ENCODE measurements at regions not wholly inside any gene's neighbourhood (a gene's known extent, or its start where the extent isn't known, plus 50 kb on each side); places are given as distances from the start of the nearest gene placed in this dataset.

DNA sequence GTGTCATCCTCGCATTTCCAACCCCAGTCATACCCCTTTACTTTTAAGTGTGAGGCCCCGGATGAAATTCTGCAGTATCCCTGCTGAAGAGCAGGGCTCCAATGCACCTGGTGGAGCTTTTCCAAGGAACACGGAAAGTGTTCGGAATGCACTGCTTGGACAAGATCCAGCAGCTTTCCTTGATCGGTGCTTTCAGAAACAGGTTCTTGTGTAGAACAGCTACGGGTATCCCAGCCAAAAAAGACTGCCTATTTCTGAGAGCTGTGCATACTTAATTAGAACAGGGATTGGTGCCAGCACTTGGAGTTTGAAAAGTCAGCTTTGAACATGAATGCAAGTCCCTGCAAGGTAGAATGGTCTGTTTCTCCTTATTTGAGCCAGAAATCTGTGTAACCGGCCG, 87.2 kb upstream of the C1QTNF9B start:
- DNase-seq: no peak

DNA sequence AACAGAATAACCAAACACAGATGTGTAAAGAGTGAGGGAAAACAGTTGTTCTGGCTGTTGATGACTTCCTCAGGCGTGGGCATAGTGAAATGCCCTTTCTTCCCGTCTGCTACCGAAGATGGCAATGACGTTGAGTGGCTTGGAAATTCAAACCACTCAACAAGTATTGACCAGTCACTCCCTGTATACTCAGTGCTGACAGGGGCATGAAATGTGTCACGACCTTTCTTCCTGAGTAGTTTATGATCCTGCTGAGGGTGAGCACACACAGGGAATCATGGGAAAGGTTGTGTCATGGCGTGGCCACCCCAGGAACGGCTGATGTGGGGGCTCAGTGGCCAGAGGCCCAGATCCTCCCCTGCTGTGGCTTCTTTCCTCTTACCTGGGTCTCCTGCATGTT, 87.8 kb upstream of the C1QTNF9B start:
- DNase-seq: no peak

DNA sequence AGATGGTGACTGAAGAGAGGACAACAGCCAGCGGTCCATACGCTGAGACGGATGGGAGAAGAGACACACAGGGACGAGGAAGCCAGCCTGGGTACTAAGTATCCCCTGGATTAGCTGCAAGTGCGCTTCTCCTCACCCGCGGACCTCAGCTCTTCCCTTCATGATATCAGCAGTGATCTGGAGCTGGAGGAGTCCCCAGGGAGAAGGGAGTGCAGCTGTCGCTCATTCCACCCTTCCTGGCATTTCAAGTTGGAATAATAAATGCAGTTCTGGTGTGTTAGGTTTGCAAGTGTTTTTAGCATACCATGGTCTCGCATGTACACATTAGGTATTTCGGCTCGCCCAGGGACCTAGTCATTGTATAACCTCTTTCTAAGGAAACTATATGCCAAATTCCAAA, 88.5 kb upstream of the C1QTNF9B start:
- no peak for DNase-seq

DNA sequence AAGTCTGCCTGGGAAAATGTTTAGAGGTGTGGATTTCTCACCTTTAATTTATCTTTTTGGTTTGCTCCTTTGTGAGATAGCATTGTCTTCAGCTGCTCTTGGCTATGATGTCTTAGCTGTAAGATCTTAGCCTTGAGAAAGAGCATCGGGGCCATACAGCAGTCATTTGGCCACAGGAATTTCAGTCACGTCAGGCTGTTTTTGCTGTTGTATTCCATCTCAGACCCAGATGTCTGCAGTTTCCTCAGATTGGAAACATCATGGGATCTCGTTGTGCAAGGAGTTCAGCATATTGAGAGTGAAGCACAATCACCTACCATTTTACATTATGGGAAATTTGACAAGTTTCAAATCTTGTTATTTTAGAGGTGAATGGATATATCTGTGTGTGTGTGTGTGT, 89.3 kb upstream of the C1QTNF9B start:
- no peak for DNase-seq

DNA sequence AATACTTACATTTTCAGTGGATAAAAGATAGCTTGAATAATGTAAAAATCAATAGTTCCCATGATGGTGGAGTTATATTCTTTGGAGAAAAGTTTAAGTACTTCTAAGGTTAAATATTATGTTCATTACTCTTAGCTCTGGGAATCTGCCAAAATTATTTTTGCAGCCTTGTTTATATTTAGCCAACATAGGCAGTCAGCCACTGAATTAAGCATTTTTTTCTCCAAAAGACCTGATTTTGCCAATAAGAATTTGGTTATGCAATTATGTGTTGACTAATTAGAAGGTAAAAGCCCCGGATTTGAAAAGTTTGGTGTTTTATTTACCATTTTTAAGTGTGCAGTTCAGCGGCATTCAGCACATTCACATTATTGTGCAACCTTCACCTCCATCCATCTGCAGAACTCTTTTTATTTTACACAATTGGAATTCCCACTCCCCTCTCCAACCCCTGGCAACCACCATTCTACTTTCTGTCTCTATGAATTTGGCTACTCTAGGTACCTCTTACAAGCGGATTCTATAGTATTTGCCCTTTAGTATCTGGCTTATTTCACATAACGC, 90.1 kb upstream of the C1QTNF9B start:
- DNase-seq: no peak

DNA sequence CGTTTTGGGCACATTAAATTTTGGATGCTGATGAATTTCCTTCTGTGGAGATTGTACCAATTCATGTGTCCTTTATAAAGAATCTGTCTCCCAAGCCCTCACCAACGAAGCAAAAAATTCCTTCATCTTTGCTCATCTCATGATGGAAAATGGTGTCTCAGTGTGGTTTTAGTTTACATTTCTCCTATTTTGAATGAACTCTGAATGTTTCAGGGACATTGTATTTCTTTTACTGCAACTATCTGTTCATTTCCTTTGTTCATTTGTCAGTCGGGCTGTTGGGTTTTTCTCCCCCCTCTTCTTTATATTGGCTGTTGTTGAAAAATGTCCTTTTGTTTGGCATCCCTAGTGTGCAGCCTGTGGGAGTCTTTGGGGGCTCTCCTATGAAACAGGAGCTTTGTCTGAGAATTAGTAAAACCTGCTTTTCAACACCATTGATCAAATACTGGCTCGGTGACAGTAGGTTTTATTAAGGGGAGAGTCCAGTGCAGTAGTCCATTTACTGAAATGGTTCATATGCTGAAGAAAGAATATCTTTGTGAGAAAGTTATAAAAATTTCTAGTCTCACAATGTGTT, 91.3 kb upstream of the C1QTNF9B start:
- DNase-seq: no peak

DNA sequence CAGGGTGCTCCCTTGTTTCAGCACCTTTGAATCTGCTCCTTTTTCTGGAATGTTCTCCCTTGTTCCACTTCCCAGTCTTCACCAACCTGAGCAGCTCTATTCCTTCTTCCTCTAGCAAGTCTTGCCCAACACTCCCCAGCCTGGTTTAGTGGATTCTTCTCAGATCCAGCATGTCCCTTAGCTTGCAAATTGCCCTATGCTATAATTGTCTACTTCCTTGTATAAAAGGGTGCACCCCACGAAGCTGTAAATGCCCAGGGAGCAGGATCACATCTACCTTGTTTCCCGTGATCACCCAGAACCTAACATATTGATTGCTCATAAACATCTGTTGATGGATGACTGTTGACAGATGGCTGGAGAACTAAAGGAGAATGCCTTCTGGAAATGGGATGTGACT, 93.2 kb upstream of the C1QTNF9B start:
- no peak for DNase-seq

DNA sequence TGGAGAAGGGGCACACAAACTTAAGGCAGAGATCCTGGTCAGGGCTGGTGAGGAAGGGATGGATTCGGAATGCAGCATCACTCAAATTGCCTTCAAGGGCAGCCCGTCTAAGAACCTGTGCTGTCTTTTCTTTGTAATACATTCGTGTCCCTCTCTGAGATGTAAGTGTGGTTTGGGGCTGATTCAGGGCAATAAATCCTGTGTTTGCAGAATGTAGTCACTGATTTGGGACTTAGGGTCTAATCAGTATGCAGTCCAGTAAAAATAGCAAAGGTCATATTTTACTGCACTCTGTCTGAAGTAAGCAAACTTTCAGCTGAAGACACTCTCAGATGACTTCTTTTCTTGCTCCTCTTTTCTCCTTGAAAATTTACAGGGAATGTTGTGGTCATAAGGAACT, 93.8 kb upstream of the C1QTNF9B start:
- no peak for DNase-seq

DNA sequence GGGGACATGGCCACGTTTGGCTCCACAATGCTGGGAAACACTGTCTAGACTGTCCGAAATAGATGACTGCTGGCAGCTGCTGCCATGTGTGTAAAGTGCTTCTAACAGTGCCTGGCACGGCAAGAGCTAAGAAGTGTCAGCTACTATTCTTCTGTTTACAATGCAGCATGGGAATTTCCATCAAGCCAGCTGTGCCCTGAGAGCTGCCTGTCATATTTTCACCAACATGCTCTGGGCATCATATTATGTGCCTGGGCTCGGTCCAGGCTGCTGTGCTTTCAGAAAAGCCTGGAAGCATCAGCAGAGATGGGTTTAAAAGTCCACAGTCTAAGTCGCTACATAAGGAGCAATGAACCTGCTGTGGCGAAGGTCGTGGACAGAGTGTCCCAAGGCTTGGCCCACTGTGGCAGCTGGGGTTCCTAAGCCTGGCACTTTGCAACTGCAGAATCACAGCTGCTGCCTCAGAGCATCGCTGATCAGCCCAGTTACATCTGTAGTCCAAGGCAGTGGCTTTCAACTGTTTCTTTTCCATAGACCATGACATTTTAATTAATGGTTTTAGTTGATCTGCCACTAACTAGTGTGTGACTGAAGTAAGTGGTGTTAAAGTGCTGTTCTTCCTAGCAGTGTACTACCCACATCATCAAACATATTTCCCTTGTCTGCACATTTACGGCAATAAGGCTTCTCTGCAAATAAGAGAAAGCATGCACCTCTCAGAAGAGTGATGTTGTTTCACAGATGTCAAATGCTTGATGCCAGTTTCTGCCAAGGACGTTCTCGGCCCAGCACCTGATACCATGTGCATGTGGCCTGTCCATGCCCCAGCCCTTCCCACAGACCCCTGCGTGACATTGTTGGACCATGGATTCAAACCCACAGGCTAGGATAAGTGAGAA, 95.7 kb upstream of the C1QTNF9B start:
- DNase-seq: no peak

DNA sequence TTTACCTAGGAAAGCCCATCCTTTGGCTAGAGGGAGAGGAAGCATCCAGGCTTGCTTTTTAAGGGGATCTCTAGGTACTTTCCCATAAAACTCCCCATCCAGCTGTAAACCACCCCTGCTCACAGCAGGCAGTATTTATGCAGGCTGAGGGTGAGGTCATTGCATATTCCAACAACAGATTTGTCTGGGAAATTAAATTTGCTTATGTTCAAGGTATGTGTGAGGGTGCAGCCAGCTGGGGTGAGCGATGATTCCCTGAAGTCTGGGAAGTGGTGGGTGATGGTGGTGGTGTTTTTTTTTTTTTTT, 96.3 kb upstream of the C1QTNF9B start:
- no peak for DNase-seq

DNA sequence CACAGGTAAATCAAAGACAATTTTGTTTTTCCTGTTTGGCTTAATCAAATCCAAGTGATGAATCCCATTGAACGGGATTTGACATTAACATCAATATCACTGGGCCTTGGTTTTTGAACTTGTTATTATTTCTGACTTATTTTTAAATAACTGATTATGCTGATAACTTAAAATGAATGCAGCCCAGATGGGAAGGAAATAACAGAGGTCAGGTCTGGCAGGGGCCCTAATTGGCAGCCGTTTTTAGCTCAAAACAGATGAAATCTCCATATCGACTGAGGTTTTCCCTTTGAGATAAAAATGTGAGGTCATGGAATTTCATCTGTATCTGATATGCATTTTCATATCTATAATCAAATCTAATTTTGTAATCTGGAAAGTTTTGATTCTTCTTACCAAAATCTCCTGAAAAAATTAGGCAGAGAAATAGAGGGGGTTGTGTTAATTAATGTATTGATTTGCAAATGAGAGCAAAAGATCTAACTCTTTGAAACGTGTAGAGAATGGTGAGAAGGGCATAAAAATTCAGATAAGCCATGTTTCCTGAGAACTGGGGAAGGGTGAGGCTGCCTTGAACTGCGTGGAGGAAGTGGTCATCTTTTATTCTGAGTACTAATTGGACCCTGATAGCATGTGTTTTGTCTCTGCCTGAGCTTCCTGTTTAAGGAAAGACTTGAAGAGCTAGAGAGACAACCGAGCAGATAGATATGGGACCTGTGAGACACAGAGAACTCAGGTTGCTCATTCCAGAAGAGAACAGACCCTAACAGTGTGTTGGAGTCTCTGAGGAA, 98.2 kb upstream of the C1QTNF9B start:
- no peak for DNase-seq

DNA sequence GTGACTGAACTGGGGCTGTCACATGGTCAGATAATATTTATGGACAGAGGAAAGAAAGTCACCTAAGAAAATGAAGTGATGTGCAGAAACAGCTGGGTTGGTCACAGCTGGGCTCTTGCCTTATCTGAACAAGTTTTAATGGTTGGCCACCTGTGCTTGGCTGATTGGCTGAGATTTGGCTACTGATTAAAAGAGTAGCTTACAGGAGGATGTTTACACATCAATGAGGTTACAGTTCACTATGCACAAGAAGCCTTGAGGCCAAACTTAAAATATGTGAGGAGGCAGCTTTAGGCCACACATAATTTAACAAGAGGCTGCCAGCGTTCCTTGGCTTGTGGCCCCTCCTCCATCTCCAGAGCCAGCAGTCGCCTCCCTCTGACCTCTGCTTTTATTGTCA, 99.2 kb upstream of the C1QTNF9B start:
- no peak for DNase-seq

DNA sequence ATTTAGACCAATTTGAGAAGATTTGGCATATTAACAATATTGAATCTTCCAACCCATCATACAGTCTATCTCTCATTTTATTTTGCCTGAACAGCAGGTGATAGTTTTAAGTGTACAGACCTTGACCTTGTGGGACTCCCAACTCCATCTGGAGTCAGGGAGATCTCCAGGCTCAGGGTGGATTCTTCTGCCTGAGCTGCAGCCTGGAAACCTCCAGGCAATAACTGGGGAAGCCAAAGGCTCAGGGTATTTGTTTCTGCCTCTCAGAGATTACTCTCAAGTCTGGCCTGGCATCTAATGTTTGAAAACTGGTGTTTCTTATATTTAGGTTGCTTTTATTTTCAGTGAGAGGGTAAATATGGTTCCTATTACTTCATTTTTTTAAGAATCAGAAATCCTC, 102.1 kb upstream of the C1QTNF9B start:
- no peak for DNase-seq

DNA sequence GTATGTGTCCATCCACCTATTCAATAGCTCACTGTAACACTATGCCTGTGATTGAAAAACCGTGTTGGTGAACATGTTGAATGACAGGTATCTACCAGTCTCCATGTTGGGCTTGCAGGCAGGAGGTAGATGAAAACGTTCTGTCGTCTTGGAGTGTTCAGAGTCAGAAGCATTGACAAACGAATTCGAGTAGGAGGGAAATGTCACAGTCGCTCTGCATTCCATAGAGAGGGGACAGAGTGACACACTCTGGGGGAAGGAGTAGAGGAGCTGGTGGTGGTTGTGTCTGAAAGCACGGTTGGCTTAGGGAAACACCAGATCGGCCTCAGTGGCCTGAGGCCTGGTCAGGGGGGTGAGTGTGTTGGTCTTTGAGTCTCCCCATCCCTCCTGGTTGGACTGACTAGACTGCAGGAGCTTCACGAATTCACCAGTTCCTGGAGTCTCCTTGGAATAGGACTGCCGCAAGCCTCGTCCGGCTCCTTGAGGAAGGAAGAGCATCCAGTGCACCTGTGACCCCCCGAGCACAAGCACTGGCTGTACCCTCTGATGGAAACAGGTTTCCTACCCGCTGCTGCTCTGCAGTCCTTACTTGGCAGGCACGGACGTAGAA, 105.0 kb upstream of the C1QTNF9B start:
- no peak for DNase-seq

DNA sequence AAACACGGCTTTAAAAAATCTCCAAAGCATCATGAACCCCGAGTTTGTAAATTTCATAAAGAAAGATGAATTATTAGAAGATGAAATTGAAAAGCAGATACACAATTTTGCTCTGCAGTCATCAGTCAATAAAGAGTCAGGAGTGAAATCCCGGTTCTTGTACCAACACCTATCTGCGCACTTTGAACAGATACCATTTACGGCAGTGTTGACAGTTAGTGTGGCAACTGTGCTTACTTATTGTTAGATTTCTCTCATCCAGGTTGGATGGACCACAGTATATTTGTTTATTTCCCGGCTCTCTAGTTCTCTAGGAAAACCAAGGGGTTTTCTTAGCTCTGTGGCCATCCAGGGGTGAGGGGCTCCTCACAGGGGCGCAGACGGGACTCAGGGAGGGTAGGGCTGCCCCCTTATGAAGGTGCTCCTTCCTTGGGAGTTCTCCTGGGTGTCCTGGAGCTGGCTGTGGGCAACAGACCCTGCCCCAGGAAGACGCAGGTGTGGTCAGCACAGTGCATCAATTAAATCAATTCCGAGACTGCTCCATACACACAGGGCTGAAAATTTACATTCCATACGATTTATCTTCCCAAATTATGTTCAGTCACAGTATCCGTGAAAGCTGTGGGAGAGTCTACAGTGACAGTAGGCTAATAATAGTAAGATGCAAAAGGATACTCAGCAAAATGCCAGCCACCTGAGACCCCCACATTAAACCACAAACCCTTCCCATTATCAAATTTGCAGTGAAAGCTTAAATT, 107.0 kb upstream of the C1QTNF9B start:
- DNase-seq: no peak

DNA sequence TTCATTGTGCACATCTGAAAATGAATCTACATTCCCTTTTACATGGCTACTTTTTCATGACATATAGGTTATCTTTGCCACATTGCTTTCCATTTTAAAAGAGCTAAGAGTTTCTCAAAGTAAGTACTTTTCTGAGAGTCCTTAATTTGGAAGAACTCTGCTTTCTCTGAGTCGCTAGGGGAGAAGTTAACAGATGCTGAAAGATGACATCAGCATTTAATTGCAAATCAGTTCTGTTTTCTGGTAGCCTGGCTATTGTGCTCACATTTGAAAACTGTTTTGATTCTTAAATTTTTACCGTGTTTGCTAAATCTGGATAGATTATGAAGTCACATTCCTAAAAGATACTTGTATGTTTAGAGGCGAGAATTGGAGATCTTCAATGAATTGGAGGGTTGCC, 107.7 kb upstream of the C1QTNF9B start:
- DNase-seq: no peak

DNA sequence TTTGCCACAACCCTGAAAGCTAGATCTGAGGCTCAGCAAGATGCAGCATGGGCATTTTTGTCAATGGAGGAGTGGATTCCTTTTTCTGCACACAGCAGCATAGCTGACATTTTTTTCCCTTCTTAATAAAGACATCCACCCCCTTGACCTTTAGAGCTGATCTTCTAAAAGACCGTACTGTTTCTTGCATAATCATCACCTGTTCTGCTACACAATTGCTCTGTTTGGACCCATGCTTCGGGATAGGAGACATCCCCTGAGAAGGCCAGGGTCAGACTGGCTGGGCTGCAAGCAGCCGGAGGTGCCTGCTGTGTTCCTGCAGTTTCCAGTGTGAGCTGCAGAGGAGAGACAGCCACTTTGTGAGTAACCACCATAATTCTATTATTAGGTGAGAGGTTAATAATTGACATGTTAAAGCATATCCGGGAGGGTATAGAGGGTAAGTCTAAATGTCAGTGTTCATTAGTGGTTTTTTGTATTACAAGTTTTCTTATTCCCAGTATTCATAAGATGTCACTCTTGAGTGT, 108.5 kb upstream of the C1QTNF9B start:
- no peak for DNase-seq

DNA sequence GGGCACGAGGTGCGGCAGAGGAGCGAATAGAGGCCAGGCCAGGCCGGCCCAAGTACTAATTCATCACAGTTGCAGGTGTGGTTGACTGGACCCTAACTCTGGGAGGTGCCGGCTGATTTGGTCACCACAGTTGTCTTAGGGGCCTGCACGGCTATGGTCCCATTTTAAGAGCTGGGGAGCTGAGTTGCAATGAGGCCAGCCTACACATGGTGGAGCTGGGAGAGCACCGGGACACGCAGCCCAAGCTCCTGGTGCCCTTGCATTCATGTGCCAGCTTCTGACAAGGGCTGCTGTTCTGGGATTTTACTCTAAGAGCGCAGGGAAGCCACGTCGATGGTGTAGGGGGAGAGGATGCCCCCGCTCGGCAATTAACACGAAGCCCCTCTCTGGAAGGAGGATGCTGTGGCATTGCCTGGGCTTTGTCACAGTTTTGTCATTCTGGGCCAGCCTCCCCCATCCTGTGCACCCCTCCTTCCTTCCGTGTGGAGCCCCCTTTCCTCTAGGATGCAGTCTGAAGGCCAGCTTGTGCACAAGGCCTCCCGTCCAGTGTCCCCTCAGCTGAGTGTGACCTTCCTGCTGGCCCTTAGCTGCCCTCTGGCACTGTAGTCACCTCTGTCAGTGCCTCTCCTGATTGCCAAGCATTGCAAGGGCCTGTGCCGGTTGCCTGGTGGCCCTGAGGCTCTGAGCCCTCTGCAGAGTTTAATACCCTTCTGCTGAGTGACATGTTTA, 109.4 kb upstream of the C1QTNF9B start:
- DNase-seq: no peak

DNA sequence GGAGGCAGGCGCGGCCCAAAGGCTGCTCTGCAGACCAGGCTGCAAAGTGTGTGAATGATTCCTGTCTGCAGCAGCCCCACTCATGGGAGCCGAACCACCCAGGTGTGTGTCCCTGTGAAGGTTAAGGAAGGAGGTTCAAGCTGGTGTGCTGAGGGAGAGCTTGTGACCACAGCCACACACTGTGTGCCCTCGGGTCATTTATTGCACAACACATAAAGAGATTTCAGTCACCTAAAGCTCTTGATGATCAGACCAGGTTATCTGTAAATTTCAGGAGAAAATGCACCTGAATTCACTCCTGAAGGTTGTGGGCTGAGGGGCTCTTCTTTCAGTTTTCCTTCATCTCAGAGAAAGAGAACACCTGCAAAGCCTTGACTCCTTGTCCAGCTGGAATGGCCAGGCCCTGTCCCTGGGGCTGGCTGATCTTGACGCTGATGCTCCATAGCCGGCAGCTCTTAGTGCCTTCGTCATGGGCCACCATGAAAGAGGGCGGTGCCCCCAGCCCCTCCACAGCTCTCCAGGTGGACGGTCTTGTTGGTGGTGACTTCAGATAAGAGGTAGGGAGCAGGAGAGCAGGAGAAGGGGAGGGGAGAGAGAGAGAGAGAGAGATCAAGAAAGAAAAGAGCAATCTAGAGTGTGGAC, 110.8 kb upstream of the C1QTNF9B start:
- no peak for DNase-seq

DNA sequence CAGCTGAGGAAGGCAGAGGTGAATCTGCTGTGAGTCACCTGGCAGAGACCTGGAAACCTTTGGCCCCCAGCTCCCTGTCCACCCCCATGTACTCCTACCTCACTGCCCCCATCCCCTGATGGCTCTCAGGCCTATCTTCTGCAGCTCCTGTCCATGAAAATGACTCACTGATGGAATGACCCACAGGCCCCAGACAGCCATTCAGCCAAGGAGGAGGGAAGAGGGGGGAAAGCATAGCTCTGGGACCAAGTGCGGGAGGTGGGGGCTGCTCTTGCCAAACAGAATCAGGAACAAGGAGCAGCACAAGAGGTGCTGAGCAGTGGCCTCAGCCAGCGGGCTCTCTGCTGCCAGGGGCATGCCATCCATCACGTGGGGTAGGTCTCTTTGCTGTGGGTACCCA, 111.4 kb upstream of the C1QTNF9B start:
- DNase-seq: no peak

DNA sequence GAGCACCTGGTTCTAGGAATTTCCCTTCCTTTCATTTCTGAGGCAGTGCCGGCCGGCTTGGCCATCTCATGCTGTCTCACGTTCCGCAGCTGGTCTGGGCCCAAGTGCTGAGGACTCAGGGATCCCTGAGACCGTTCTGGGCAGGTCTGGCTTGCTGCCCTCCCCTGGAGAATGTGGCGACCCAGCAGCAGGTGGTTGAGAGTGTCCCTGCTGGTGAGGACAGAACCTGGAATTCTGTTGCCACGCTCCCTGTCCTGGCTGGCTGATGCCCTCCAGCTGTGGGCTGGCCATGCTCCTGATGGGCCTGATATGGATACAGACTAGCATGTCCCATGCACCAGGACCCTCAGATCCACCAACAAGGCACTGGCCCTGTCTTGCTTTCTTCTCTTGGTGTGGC, 114.0 kb upstream of the C1QTNF9B start:
- DNase-seq: no peak

All from NCI-H510A (cell line).